IPS-NIHi7 (cell line): ENCODE measurements at regions not wholly inside any gene's neighbourhood (a gene's known extent, or its start where the extent isn't known, plus 50 kb on each side); places are given as distances from the start of the nearest gene placed in this dataset.
"Not testable (repeated sequence)": the region's sequence is repeated elsewhere in the genome, so short reads cannot be mapped to it uniquely, and the experiment has no call there.

ENCODE experiments used
- DNase-seq: peaks from one replicate; pipeline ENCODE4 v3.0.0; 2012; ENCODE audit warnings: mixed read lengths; ENCODE audit errors: extremely low spot score

- no peak for DNase-seq
These were observed 1033.6 kb downstream of the SLITRK5 start for GRCh38 chr13:88704600-88705275.

GRCh38 chr13:88707646-88708045 is 1036.5 kb downstream of the SLITRK5 start:
- no peak for DNase-seq

DNA sequence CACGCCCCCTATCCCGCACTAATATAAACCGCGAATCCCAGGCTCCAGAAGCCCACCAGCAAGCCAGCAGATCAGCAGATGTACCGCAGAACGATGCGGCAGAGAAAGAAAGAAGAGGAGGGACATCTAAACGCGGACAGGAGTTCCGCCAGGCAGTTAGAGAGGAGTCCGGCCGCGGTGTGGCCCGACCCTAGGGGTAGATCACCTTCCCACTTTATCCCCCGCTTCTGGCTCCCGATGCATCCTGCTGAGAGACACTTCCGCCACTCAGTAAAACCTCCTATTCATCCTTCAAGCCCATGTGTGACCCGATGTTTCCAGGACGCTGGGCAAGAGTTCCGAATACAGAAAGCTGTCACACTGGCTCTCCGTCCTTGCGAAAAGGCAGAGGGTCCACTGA is 1046.8 kb downstream of the SLITRK5 start:
- no peak for DNase-seq

- no peak for DNase-seq
These were observed 1047.6 kb downstream of the SLITRK5 start for GRCh38 chr13:88718781-88719180.

DNA sequence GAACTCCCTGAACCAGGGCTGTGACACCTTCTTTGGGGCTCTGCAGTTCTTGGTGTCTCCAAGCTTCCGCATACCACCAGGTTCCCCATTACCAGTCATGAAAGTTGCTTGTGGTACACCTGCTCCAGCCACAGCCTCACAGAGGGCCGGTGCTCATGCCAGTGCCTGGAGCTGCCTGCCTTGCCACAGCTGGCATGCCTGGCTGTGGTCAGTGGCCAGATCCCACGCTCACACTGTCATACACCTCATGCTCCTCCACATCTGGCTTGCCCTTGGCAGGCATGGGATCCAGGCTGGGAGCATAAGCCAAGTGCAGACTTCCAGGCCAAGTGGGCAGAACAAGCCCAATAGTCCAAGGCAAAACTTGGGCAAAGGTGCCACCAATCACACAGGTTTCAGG is 1054.9 kb downstream of the SLITRK5 start:
- DNase-seq: no peak

DNA sequence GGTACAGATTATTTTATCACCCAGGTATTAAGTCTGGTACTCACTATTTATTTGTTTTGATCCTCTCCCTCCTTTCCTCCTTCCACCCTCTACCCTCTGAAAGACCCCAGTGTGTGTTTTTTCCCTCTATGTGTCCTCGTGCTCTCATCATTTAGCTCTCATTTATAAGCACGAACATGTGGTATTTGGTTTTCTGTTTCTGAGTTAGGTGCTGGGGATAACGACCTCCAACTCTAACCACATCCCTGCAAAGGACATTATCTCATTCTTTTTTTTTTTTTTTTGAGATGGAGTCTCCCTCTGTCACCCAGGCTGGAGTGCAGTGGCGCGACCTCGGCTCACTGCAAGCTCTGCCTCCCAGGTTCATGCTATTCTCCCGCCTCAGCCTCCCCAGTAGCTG is 1056.1 kb downstream of the SLITRK5 start:
- DNase-seq: not testable (repeated sequence)

DNA sequence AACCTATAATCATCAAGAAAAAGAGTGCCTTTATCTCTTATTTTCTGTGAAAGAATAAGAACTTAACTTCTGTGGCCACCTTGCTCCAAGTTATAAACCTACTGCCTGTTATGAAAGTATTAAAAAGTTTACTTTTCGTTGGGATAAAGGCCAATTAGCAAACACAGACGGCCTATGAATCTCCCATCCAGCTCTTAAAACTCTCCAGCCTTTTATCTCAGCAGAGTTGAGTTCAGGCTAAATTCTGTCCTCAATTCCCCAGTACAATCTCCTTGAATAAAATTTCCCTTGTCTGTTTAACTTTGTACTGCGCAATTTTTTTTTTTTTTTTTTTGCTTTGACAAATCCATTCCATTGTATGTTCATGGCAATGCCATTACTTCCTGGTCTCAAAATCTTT is 1058.4 kb downstream of the SLITRK5 start:
- DNase-seq: no peak

- DNase-seq: no peak
These were observed 1064.9 kb downstream of the SLITRK5 start for GRCh38 chr13:88736026-88736425.

DNA sequence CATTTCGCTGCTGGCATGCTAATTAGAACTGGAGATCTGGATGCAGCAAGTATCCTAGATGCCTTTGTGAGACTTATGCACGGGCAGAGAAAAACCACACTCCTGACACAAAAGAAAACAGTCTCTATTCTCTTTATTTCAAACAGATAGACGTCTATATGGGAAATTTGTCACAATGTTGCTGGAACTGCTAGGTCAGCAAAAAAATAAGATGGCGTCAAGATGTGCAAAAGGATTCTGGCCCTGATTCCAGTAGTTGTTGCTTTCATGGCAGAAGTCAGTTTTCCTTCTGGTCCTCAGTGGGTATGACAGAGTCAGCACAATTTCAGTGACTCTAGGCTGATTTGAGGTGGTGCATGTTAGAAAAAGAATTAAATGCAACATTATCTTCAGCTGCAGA is 1068.0 kb downstream of the SLITRK5 start:
- no peak for DNase-seq

GRCh38 chr13:88744289-88744688 is 1073.1 kb downstream of the SLITRK5 start:
- no peak for DNase-seq

- DNase-seq: no peak
These were observed 1073.8 kb downstream of the SLITRK5 start for GRCh38 chr13:88745011-88745410.

DNA sequence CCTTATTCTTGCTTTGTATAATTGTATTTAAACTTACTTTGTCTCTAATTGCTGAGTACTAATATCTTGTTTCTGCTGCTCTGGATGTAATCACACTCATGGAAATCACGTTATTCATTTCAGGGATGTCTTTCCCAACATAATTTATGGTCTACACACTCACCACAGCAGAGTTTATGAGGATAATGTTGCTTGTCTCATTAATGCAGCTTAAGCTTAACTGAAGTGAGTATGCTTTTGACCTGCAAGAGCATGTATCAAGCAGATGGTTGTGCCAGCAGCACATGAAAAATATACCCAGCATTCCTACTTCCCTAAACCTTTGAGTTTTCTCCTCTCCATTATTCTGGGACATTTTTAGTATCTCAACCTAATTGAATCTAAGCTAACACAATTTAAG is 1080.9 kb downstream of the SLITRK5 start:
- DNase-seq: no peak

DNA sequence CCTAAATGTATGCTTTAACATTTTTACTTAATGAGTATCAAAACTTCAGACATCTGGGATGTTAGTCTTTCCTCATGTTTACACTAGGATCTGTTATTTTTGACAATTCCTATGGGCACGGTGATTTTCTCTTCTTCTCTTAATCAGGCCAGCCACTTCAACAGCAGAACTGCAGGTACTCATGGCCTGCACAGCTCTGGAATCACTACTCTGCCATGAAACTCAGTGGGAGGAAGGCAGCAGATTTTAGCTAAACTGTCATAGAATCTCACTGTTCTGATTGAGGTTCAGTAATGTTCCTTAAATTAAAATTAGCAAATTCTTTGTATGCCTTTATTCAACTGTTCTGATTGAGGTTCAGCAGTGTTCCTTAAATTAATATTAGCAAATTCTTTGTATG is 1083.0 kb downstream of the SLITRK5 start:
- DNase-seq: no peak

- DNase-seq: peak; percentile 16
These were observed 1090.0 kb downstream of the SLITRK5 start for GRCh38 chr13:88761145-88761544.

GRCh38 chr13:88764103-88764502 is 1092.9 kb downstream of the SLITRK5 start:
- DNase-seq: no peak

- DNase-seq: no peak
These were observed 1129.3 kb downstream of the SLITRK5 start for GRCh38 chr13:88800505-88800904.

GRCh38 chr13:88801361-88801760 is 1130.2 kb downstream of the SLITRK5 start:
- no peak for DNase-seq

- no peak for DNase-seq
These were observed 1131.7 kb downstream of the SLITRK5 start for GRCh38 chr13:88802886-88803285.

- DNase-seq: no peak
These were observed 1135.3 kb downstream of the SLITRK5 start for GRCh38 chr13:88806438-88806837.

DNA sequence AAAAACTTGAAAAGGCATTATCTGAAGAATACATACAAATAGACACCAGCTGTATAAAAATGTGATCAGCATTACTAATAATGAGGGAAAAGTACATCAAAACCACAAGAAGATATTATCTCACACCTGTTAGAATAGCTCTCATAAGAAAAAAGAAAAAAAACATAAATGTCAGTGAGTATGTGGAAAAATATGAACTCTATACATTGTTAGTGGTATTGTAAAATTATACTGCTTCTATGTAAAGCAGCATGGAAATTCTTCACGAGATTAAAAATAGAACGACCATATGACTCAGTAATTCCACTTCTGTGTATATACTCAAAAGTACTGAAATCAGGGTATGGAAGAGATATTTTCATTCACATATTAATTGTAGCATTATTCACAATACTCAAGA is 1146.4 kb downstream of the SLITRK5 start:
- DNase-seq: no peak

- DNase-seq: no peak
These were observed 1151.9 kb downstream of the SLITRK5 start for GRCh38 chr13:88823114-88823513.

DNA sequence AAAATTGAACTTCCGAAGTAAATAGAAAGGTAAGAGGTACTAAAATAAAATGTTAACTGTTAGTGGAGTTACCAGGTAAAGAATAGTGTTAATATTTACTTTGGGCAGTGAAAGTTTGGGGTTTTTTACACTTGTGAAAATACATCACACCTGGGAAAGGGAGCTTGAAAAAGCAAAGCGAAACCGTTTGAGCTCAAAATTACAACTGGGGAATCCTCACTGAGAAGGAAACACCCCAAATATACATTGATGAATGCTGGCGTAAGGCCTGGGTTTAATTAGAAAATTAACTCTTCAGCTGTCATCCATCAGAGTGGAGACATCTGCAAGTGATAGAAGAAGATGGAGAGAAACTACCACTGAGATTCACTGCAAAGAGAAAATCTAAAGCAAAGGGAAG is 1153.0 kb downstream of the SLITRK5 start:
- DNase-seq: no peak

DNA sequence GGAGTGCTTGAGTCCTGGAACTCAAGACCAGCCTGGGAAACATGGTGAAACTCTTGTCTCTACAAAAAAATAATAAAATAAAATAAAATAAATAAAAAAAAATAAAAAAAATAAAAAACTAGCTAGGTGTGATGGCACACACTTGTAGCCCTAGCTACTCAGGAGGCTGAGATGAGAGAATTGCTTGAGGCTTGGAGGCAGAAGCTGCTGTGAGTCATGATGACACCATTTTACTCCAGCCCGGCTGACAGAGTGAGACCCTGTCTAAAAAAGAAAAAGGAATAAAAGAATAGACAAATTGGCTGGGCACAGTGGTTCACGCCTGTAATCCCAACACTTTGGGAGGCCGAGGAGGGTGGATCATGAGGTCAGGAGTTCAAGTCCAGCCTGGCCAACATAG is 1168.9 kb downstream of the SLITRK5 start:
- no peak for DNase-seq

DNA sequence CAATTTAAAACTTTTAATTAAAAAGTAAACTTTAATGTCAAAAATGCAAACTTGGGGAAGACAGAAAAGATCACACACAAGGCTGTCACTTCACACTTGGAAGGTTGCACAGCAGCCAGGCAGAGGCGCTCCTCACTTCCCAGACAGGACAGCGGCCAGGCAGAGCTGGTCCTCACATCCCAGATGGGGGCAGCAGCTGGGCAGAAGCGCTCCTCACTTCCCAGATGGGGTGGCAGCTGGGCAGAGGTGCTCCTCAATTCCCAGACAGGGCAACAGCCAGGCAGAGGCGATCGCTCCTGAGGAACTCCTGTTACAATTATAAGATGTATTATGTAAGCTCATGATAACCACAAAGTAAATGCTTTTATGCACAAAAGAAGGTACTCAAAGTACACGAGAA is 1181.1 kb downstream of the SLITRK5 start:
- not testable (repeated sequence) for DNase-seq
